ENCODE measurements at regions not wholly inside any gene's neighbourhood (a gene's known extent, or its start where the extent isn't known, plus 50 kb on each side); places are given as distances from the start of the nearest gene placed in this dataset.

- H3F3A ChIP-seq (ENCODE audit: low read depth): no peaks in the 10 kb centered on the region
- no peaks in the 10 kb centered on the region for H3K79me2 ChIP-seq (ENCODE audit: insufficient read depth, low read length)
- no peak overlapping the region for H3K4me3 ChIP-seq (ENCODE audit: low read length, poor library complexity, severe bottlenecking)
- no peaks in the 10 kb centered on the region for H3K36me3 ChIP-seq (ENCODE audit: insufficient read depth, low read length)
- H3K4me1 ChIP-seq (ENCODE audit: insufficient read depth, low read length, poor library complexity, severe bottlenecking): no peaks in the 10 kb centered on the region
- no peak overlapping the region for H3K4me2 ChIP-seq (ENCODE audit: low read depth, low read length, poor library complexity, severe bottlenecking)
- H2AFZ ChIP-seq (ENCODE audit: low read length): no peak overlapping the region
- TF ChIP-seq CTCF (conservative IDR thresholded peaks at IDR 0.05; ENCODE audit: low read length) (no peak), EZH2phosphoT487 (IDR thresholded peaks at IDR 0.05; ENCODE audit: borderline replicate concordance) (no peak)
- no peaks in the 10 kb centered on the region for H4K20me1 ChIP-seq (ENCODE audit: insufficient read depth, low read length, poor library complexity, severe bottlenecking)
- H3K27me3 ChIP-seq (ENCODE audit: insufficient read depth, low read length, poor library complexity, severe bottlenecking): no peaks in the 10 kb centered on the region
- H3K9me2 ChIP-seq (replicated peaks; ENCODE audit: low read depth, low read length): no peaks in the 10 kb centered on the region
- no peak overlapping the region for H3K9ac ChIP-seq (ENCODE audit: low read depth, low read length, poor library complexity, severe bottlenecking)
- no peaks in the 10 kb centered on the region for H3K9me3 ChIP-seq (ENCODE audit: insufficient read depth, low read depth, low read length)
These were observed 310.0 kb downstream of the IPO8 start for GRCh38 chr12:30385706-30386105.

GRCh38 chr12:30384976-30385375, 310.7 kb downstream of the IPO8 start:
- Histone ChIP-seq H3K27me3 (ENCODE audit: insufficient read depth, low read length, poor library complexity, severe bottlenecking) (no peaks in the 10 kb centered on the region), H3K9me3 (ENCODE audit: insufficient read depth, low read depth, low read length) (no peaks in the 10 kb centered on the region), H3K9ac (ENCODE audit: low read depth, low read length, poor library complexity, severe bottlenecking) (no peak overlapping the region), H4K20me1 (ENCODE audit: insufficient read depth, low read length, poor library complexity, severe bottlenecking) (no peaks in the 10 kb centered on the region), H3K9me2 (replicated peaks; ENCODE audit: low read depth, low read length) (no peaks in the 10 kb centered on the region), H2AFZ (ENCODE audit: low read length) (no peak overlapping the region), H3K4me1 (ENCODE audit: insufficient read depth, low read length, poor library complexity, severe bottlenecking) (no peaks in the 10 kb centered on the region), H3K36me3 (ENCODE audit: insufficient read depth, low read length) (no peaks in the 10 kb centered on the region), H3K79me2 (ENCODE audit: insufficient read depth, low read length) (no peaks in the 10 kb centered on the region), H3K4me2 (ENCODE audit: low read depth, low read length, poor library complexity, severe bottlenecking) (no peak overlapping the region), H3F3A (ENCODE audit: low read depth) (no peaks in the 10 kb centered on the region), H3K4me3 (ENCODE audit: low read length, poor library complexity, severe bottlenecking) (no peak overlapping the region)
- TF ChIP-seq EZH2phosphoT487 (IDR thresholded peaks at IDR 0.05; ENCODE audit: borderline replicate concordance) (no peak), CTCF (conservative IDR thresholded peaks at IDR 0.05; ENCODE audit: low read length) (no peak)

GRCh38 chr12:30378307-30378706, 317.4 kb downstream of the IPO8 start:
- Histone ChIP-seq H3F3A (ENCODE audit: low read depth) (no peaks in the 10 kb centered on the region), H3K9me3 (ENCODE audit: insufficient read depth, low read depth, low read length) (no peaks in the 10 kb centered on the region), H2AFZ (ENCODE audit: low read length) (no peak overlapping the region), H3K27me3 (ENCODE audit: insufficient read depth, low read length, poor library complexity, severe bottlenecking) (no peaks in the 10 kb centered on the region), H3K9me2 (replicated peaks; ENCODE audit: low read depth, low read length) (no peaks in the 10 kb centered on the region), H3K79me2 (ENCODE audit: insufficient read depth, low read length) (no peaks in the 10 kb centered on the region), H3K4me1 (ENCODE audit: insufficient read depth, low read length, poor library complexity, severe bottlenecking) (no peaks in the 10 kb centered on the region), H4K20me1 (ENCODE audit: insufficient read depth, low read length, poor library complexity, severe bottlenecking) (no peaks in the 10 kb centered on the region), H3K9ac (ENCODE audit: low read depth, low read length, poor library complexity, severe bottlenecking) (no peak overlapping the region), H3K4me2 (ENCODE audit: low read depth, low read length, poor library complexity, severe bottlenecking) (no peak overlapping the region), H3K36me3 (ENCODE audit: insufficient read depth, low read length) (no peaks in the 10 kb centered on the region), H3K4me3 (ENCODE audit: low read length, poor library complexity, severe bottlenecking) (no peak overlapping the region)
- TF ChIP-seq EZH2phosphoT487 (IDR thresholded peaks at IDR 0.05; ENCODE audit: borderline replicate concordance): no peak
- no peak for TF ChIP-seq CTCF (conservative IDR thresholded peaks at IDR 0.05; ENCODE audit: low read length)

Measured in Loucy (cell line).